Colon (tissue), 2 donors: ENCODE measurements at regions not wholly inside any gene's neighbourhood (a gene's known extent, or its start where the extent isn't known, plus 50 kb on each side); places are given as distances from the start of the nearest gene placed in this dataset.

Source experiments
- FAIRE-seq: peaks from 2 replicates; lab custom pipeline; 2012; peaks lifted over from hg19 to GRCh38; lab: Jason Lieb, UNC
- donor health status: control.
- donor health status: control.

DNA sequence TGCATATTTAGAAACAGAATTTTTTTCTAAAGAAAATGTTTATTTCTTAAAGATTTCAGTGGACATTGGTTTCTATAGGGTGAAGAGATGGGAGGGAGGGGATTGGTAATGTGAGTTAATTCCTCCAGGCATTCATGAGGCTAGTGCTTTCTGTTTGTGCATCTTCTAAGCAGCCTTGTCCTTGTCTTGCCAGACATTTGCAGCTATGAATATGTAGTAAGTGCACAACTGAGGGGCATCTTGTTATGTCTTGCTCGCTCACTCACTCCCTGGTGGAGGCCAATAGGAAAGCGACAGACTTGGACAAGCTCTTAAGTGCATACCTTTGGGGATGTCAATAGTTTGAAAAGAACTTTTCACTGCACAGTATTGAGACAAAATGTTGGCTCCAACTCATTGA is 92.5 kb upstream of the ATP10A start:
- no peak for FAIRE-seq

DNA sequence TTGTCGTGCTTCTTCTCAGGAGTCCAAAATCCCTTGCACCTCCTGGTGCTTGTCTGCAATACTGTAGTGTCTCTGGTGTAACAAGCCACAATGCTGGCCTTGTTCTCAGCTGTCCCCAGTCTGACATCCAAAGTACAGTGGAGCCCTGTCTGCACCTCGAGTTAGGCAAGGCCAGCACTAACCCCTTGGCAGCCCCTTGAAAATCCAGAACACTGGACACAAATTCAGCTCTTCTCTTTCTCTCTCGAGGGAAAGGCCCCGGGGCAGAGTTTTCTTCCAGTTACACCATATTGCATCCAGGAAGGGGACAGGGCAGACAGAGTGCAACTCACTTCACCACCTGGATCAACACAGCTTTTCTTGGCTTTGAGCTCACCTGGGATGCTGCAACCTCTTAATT is 91.3 kb upstream of the ATP10A start:
- FAIRE-seq, result no peak

DNA sequence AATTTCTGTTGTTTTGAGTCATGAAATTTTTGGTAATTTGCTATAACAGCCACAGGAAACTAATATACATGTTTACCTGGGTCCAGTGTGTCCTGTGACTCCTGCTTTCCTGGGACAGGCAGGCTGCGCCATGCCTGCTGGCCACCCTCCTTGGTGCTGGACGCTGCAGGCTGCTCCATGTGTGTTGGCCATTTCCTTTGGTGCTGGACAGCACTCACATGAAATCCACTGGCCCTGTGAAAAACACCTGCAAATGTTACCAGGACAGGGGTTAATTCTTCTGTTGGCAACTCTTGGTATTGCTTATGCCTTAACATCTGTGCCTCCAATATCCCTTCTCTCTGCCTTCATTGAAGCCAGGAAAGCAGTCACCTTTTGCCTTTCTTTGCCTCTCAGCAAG is 86.9 kb upstream of the ATP10A start:
- no peak for FAIRE-seq

DNA sequence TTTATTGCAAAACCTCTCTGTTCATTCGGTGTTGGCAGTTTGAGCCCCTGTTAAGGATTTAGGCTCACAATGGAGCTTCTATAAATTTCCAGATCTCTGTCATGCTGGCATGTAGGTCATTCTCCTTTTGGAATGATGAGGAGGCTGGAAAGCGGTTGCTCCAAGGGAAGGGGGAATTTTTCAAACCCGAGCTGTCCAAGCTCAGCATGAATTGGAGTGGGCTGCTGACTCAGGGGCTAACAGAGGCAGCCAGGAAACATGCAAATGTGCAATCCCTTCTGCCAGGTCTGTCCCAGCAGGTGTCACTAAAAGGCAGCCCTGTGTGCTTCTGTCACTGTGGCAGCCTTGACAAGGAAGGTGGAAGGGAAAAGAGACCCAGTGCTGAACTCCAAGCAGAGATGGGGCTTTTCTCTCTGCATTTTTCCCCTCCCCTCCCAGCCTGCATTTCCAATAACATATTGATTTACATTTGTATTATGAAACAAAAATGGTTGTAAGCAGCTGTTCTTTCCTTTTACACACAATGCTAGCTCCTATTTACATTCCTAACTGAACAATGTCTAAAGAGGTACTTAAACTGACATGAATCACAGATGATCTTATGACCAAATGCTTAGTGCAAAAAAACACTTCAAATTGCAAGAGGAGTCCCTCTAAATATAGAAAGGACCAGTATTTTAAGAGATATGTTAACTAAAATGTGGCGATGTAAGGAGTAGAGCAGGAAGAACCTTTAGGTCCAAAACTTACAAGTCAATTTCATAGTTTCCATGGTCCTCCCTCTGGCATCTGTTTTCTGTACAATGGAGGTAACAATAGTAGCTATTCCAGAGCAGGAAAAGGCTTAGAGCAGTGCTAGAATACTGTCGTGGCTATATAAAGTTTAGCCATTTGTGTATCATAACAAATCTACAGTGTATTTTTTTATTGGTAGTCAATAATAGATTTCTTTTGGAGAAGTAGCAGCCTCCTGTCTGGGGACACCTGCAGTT is 84.5 kb upstream of the ATP10A start:
- no peak for FAIRE-seq

DNA sequence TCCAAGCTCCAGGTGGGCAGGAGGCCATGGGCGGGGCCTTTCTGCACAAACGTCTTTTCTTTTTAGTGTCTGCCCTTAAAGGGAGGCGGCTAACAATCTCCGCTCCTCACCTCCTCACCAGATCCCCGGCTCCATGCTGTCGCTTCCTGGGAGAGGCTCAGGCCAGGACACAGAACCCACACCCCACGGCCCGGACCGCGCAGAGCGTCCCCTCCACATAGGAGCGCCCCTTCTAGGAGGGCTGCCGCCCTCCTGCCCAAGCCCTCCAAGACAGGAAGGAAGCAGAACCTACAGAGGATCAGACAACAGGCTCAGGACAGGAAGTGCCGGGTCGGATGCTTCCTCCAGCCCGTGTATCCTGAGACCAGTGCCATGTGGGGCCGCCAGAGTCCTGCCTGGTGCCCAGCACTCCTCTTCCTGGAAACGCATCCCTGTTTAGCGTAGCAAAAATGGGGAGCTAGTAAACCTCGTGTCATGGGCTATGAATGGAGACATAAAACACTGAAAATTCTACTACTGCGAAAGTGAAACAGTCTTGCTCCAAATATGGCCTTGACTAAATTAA is 83.2 kb upstream of the ATP10A start:
- FAIRE-seq, result no peak

DNA sequence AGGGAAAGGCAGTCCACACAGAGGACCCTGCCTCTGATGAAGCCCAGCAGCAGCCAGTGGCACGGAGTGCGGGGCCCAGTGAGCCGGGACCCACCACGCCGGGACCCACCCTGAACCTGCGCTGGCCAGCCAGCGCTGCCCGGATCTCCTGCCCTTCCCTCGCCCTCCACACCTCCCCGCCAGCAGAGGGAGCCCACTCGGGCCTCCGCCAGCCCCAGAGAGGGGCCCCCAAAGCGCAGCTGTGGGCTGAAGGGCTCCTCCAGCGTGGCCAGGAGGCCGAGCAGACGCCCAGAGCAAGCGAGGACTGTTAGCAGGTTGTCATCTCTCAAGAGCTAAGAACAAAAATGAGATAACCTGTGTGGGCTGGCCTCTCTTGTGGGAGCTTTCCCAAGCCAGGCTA is 81.3 kb upstream of the ATP10A start:
- FAIRE-seq, result no peak

DNA sequence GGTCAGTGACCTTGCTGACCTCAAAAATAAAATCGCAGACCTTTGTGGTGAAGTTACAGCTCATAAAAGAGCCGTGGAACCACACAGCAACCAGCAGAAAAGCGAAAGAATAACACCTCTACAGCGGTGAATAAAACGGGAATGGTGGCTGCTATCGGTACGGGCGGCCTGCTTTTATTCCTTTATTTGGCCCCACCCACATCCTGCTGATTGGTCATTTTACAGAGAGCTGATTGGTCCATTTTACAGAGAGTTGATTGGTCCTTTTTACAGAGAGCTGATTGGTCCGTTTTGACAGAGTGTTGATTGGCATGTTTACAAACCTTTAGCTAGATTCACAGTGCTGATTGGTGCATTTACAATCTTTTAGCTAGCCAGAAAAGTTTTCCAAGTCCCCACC is 80.7 kb upstream of the ATP10A start:
- FAIRE-seq, result no peak

DNA sequence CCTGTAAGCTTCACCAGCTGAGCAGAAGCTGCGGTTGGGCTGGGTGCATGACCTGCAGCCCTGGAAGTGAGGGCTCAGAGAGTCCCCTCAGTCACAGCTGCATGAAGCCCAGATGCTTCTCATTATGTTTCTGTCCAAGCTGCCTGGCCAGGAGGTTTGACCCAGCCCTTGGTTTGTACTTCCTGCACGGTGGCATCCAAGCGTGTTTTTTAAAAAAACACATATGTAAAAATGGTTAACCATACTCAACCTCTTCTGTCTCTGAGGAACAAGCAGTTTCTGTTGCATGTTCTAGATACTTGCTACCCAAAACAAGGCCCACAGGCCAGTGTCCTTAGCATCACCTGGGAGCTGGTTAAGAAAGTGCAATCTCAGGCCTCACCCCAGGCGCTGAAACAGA is 76.0 kb upstream of the ATP10A start:
- no peak for FAIRE-seq

DNA sequence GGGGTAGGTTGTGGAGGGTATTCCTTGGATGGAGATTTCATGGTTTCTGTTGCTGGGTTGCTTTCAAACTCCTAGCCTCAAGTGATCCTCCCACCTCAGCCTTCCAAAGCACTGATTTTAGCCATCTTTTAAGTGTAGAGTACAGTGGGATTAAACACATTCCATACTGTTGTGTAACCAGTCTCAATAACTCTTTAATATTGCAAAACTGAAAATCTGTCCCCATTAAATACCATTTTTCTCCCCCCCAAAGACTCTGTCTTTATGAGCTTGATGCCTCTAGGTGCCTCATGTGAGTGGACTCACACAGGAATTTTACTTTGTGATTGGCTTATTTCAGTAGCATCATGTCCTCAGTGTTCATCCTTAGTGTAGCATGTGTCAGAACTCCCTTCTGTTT is 74.7 kb upstream of the ATP10A start:
- no peak for FAIRE-seq

DNA sequence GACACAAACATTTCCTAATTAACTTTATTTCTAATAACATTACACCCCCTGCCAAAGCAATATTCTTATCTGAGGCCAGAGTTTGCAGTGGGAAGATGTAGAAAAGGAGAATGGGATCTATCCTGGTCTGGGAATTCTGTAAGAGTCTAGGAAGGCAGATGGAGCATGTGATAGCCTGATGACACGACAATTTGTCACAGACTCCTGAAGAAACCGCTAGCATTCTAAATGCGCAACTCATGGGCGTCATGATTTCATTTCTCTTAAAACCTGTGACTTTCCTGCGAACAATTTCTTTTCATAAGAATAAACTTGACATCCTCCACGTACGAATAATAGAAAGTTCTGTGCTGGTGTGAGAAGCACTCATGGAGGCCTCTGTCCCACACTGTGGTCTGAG is 72.9 kb upstream of the ATP10A start:
- no peak for FAIRE-seq

DNA sequence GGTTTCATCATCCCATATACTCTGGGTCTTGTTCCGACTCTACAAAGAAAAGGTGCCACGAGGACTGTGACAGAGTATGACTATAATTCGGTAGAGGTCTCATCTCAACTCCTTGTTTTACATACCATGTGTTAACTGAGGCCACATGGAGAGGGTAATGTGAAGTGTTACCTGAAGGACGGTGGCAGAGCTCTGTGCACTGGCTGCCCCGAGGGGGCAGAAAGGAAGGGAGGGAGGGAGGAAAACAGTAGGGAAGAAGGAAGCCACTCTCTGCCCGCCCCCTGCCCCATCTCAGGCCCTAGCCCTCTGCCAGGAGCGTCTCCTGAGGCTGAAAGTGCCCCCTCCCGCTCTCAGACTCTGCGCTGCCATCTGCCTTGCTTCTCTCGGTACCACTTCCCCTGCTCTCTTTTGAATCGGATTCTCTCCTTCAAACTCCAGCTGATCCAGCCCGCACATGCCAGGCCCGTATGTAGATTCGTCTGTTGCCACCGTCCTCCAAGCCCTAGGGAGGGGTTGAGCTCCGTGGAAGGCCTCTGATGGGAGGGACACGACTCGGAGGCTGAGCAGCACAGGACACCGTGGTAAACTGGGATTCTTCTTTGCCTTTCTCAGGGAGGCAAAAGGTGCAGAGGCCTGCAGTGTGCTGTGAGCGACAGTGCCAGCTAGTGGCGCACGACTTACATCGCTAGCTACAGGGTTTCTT is 70.5 kb upstream of the ATP10A start:
- FAIRE-seq, result no peak

DNA sequence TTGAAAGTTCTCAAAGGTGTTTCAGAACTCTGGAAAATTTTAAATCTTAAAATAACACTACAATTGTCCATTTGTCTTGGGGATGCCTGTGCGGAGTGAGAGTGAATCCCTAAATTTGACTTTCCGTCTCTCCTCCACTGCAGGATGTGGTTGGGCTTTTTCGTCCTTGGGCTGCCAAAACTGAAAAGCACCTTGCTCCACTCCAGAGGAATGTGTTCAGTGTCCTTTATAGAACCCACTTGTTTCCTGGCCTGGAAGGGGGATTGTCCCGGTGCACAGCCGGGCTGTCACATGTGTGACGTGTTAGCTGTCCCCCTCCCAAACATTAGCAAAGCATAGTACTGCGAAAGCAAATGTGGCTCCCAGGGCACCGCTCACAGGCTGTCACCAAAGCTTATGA is 69.6 kb upstream of the ATP10A start:
- no peak for FAIRE-seq

DNA sequence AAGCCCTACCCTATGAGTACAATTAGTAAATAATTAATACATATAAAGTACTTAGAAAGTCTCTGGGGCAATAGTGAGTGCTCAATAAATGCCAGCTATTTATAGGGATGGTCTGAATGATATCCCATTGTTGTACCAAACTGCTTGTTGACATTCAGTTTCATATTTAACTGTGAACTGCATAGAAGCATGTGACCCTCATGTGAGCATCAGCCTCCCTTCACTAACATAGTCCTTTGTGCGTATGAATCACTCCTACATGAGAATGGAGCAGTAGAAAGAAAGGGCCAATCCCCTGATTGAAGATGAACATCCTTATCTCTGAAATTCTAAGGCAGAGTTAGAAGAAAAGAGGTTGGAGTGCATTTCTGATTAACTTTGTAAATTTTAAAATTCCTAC is 68.7 kb upstream of the ATP10A start:
- no peak for FAIRE-seq

DNA sequence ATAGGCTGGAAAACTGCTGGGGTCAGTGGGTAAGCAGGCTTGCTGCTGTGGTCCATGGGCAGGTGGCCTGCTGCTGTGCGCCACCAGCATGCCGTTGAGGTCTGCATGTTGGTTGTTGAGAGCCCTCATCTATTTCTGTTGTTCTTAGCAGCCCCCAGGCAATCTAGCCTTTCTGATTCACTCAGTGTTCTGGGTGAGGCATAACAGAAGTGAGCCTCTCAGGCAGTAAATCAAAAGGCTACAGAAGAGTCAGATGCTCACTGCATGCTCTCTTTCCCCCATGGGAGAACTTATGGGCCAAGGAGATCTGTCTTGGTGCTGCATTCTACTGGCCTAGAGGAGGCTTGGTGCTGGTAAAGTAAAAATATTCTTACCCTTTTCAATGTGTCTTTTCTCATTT is 67.8 kb upstream of the ATP10A start:
- no peak for FAIRE-seq
